Type B pancreatic cell (in vitro differentiated cells): ENCODE measurements at regions not wholly inside any gene's neighbourhood (a gene's known extent, or its start where the extent isn't known, plus 50 kb on each side); places are given as distances from the start of the nearest gene placed in this dataset.

ENCODE experiments used
- DNase-seq: peaks from one replicate; pipeline ENCODE4 v3.0.0; 2021; ENCODE audit warnings: mixed read lengths; ENCODE audit not compliant: unreplicated experiment; ENCODE audit errors: extremely low spot score
- H3K27ac Mint-ChIP-seq: 2 replicates; pipeline ENCODE4 v1.8.0; 2021; ENCODE audit warnings: mild to moderate bottlenecking, mixed read lengths
- H3K27me3 Mint-ChIP-seq: 2 replicates; pipeline ENCODE4 v1.8.0; 2021; ENCODE audit warnings: mixed read lengths
- H3K36me3 Mint-ChIP-seq: 2 replicates; pipeline ENCODE4 v1.8.0; 2021; ENCODE audit warnings: mixed read lengths
- H3K4me1 Mint-ChIP-seq: one replicate; pipeline ENCODE4 v1.8.0; 2021; ENCODE audit warnings: mixed read lengths; ENCODE audit not compliant: unreplicated experiment
- H3K4me3 Mint-ChIP-seq: 2 replicates; pipeline ENCODE4 v1.8.0; 2021; ENCODE audit warnings: mild to moderate bottlenecking, mixed read lengths
- H3K9me3 Mint-ChIP-seq: 2 replicates; pipeline ENCODE4 v1.8.0; 2021; ENCODE audit warnings: mixed read lengths
- CTCF ChIP-seq: fragments of 200-600 bp; sonication (generic); conservative IDR thresholded peaks from 2 replicates; pipeline ENCODE4 v1.5.0; 2021; ENCODE audit warnings: antibody characterized with exemption, mild to moderate bottlenecking

- no peak for TF ChIP-seq CTCF
- Mint-ChIP-seq H3K4me1 (peaks cover 31% of the 10 kb centered on the region), H3K27ac (no peak overlapping the region), H3K4me3 (no peak overlapping the region), H3K9me3 (peaks cover 7% of the 10 kb centered on the region), H3K36me3 (no peaks in the 10 kb centered on the region), H3K27me3 (peaks cover 12% of the 10 kb centered on the region)
- no peak for DNase-seq
Measured at GRCh38 chr20:57023007-57023406, 243.4 kb downstream of the BMP7 start.

- no peak for TF ChIP-seq CTCF
- no peaks in the 10 kb centered on the region for H3K36me3 Mint-ChIP-seq
- H3K4me3 Mint-ChIP-seq: no peak overlapping the region
- H3K4me1 Mint-ChIP-seq: peaks cover 35% of the 10 kb centered on the region
- H3K27me3 Mint-ChIP-seq: peaks cover 10% of the 10 kb centered on the region
- H3K9me3 Mint-ChIP-seq: peaks cover 8% of the 10 kb centered on the region
- no peak overlapping the region for H3K27ac Mint-ChIP-seq
- no peak for DNase-seq
Measured at GRCh38 chr20:57023997-57024396, 242.4 kb downstream of the BMP7 start.

- Mint-ChIP-seq H3K27me3 (peaks cover 13% of the 10 kb centered on the region), H3K4me1 (peaks cover 41% of the 10 kb centered on the region), H3K4me3 (no peak overlapping the region), H3K36me3 (no peaks in the 10 kb centered on the region), H3K9me3 (peaks cover 11% of the 10 kb centered on the region), H3K27ac (no peak overlapping the region)
- no peak for TF ChIP-seq CTCF
- no peak for DNase-seq
Measured at GRCh38 chr20:57024849-57025248, 241.6 kb downstream of the BMP7 start.

- Mint-ChIP-seq H3K4me1 (peaks cover 41% of the 10 kb centered on the region), H3K27me3 (peaks cover 9% of the 10 kb centered on the region), H3K9me3 (peaks cover 11% of the 10 kb centered on the region), H3K4me3 (no peak overlapping the region), H3K27ac (no peak overlapping the region), H3K36me3 (no peaks in the 10 kb centered on the region)
- DNase-seq: no peak
- TF ChIP-seq CTCF: no peak
Measured at GRCh38 chr20:57025261-57025660, 241.2 kb downstream of the BMP7 start.

- TF ChIP-seq CTCF: no peak
- peaks cover 8% of the 10 kb centered on the region for H3K27me3 Mint-ChIP-seq
- no peak overlapping the region for H3K27ac Mint-ChIP-seq
- H3K4me3 Mint-ChIP-seq: no peak overlapping the region
- H3K9me3 Mint-ChIP-seq: peaks cover 11% of the 10 kb centered on the region
- H3K4me1 Mint-ChIP-seq: peaks cover 42% of the 10 kb centered on the region
- H3K36me3 Mint-ChIP-seq: no peaks in the 10 kb centered on the region
- no peak for DNase-seq
Measured at GRCh38 chr20:57025666-57026224, 240.7 kb downstream of the BMP7 start.

- H3K27ac Mint-ChIP-seq: no peak overlapping the region
Measured at GRCh38 chr20:57027777-57028176, 238.7 kb downstream of the BMP7 start.

More at GRCh38 chr20:57027777-57028176, 238.7 kb downstream of the BMP7 start:
- peaks cover 11% of the 10 kb centered on the region for H3K9me3 Mint-ChIP-seq
- peaks cover 61% of the 10 kb centered on the region for H3K4me1 Mint-ChIP-seq
- H3K27me3 Mint-ChIP-seq: peaks cover 6% of the 10 kb centered on the region
- DNase-seq: no peak
- TF ChIP-seq CTCF: no peak
- H3K4me3 Mint-ChIP-seq: no peak overlapping the region
- H3K36me3 Mint-ChIP-seq: no peaks in the 10 kb centered on the region
